ENCODE measurements at regions not wholly inside any gene's neighbourhood (a gene's known extent, or its start where the extent isn't known, plus 50 kb on each side); places are given as distances from the start of the nearest gene placed in this dataset.
"Not testable (repeated sequence)": the region's sequence is repeated elsewhere in the genome, so short reads cannot be mapped to it uniquely, and the experiment has no call there.

- DNase-seq (ENCODE audit: low spot score), result no peak
Measured at GRCh38 chr1:80402625-80403024, 1396.1 kb upstream of the ADGRL4 start.

- DNase-seq (ENCODE audit: low spot score), result no peak
Measured at GRCh38 chr1:80401757-80402156, 1395.2 kb upstream of the ADGRL4 start.

- no peak for DNase-seq (ENCODE audit: low spot score)
Measured at GRCh38 chr1:80392529-80392928, 1386.0 kb upstream of the ADGRL4 start.

- DNase-seq (ENCODE audit: low spot score), result no peak
Measured at GRCh38 chr1:80385650-80386049, 1379.1 kb upstream of the ADGRL4 start.

GRCh38 chr1:80384959-80385358 is 1378.4 kb upstream of the ADGRL4 start:
- DNase-seq (ENCODE audit: low spot score), result no peak

- no peak for DNase-seq (ENCODE audit: low spot score)
Measured at GRCh38 chr1:80384083-80384830, 1377.7 kb upstream of the ADGRL4 start.

- no peak for DNase-seq (ENCODE audit: low spot score)
Measured at GRCh38 chr1:80375662-80376061, 1369.1 kb upstream of the ADGRL4 start.

GRCh38 chr1:80375109-80375508 is 1368.6 kb upstream of the ADGRL4 start:
- no peak for DNase-seq (ENCODE audit: low spot score)

GRCh38 chr1:80369780-80370179 is 1363.2 kb upstream of the ADGRL4 start:
- no peak for DNase-seq (ENCODE audit: low spot score)

- DNase-seq (ENCODE audit: low spot score), result no peak
Measured at GRCh38 chr1:80367058-80367457, 1360.5 kb upstream of the ADGRL4 start.

GRCh38 chr1:80365359-80366021 is 1359.0 kb upstream of the ADGRL4 start:
- no peak for DNase-seq (ENCODE audit: low spot score)

- DNase-seq (ENCODE audit: low spot score), result no peak
Measured at GRCh38 chr1:80363689-80364475, 1357.4 kb upstream of the ADGRL4 start.

- no peak for DNase-seq (ENCODE audit: low spot score)
Measured at GRCh38 chr1:80359666-80360065, 1353.1 kb upstream of the ADGRL4 start.

GRCh38 chr1:80349218-80349617 is 1342.7 kb upstream of the ADGRL4 start:
- no peak for DNase-seq (ENCODE audit: low spot score)

GRCh38 chr1:80341021-80341420 is 1334.5 kb upstream of the ADGRL4 start:
- DNase-seq (ENCODE audit: low spot score), result no peak

- DNase-seq (ENCODE audit: low spot score), result no peak
Measured at GRCh38 chr1:80318108-80318507, 1311.6 kb upstream of the ADGRL4 start.

- no peak for DNase-seq (ENCODE audit: low spot score)
Measured at GRCh38 chr1:80310703-80311245, 1304.2 kb upstream of the ADGRL4 start.

- no peak for DNase-seq (ENCODE audit: low spot score)
Measured at GRCh38 chr1:80305466-80305865, 1298.9 kb upstream of the ADGRL4 start.

- no peak for DNase-seq (ENCODE audit: low spot score)
Measured at GRCh38 chr1:80293818-80294217, 1287.3 kb upstream of the ADGRL4 start.

GRCh38 chr1:80288750-80289149 is 1282.2 kb upstream of the ADGRL4 start:
- not testable (repeated sequence) for DNase-seq (ENCODE audit: low spot score)

- no peak for DNase-seq (ENCODE audit: low spot score)
Measured at GRCh38 chr1:80282536-80282935, 1276.0 kb upstream of the ADGRL4 start.

- no peak for DNase-seq (ENCODE audit: low spot score)
Measured at GRCh38 chr1:80278936-80279335, 1272.4 kb upstream of the ADGRL4 start.

GRCh38 chr1:80274256-80274655 is 1267.7 kb upstream of the ADGRL4 start:
- DNase-seq (ENCODE audit: low spot score), result no peak
